Suprapubic skin (tissue), 4 donors: ENCODE measurements at regions not wholly inside any gene's neighbourhood (a gene's known extent, or its start where the extent isn't known, plus 50 kb on each side); places are given as distances from the start of the nearest gene placed in this dataset.

Experiments used
- DNase-seq, 2 donors: peaks; one replicate each; pipeline ENCODE4 v3.0.0-alpha.2; 2019; ENCODE audit warnings: low spot score in 2 of 2
- H3K27ac ChIP-seq: fragments of 200-600 bp; sonication (generic); one replicate; pipeline ENCODE4 v1.5.1; 2019
- H3K27me3 ChIP-seq: fragments of 200-600 bp; sonication (generic); one replicate; pipeline ENCODE4 v1.5.1; 2019
- H3K36me3 ChIP-seq: fragments of 200-600 bp; sonication (generic); one replicate; pipeline ENCODE4 v1.5.1; 2019
- H3K4me1 ChIP-seq: fragments of 200-600 bp; sonication (generic); one replicate; pipeline ENCODE4 v1.5.1; 2019
- H3K4me3 ChIP-seq: fragments of 200-600 bp; sonication (generic); one replicate; pipeline ENCODE4 v1.5.1; 2019; ENCODE audit warnings: mild to moderate bottlenecking
- H3K9me3 ChIP-seq: fragments of 200-600 bp; sonication (generic); one replicate; pipeline ENCODE4 v1.5.1; 2019
- EP300 ChIP-seq: sonication (generic); formaldehyde crosslinking; IDR thresholded peaks from one replicate; pipeline ENCODE4 v1.6.1; 2017; ENCODE audit warnings: antibody characterized with exemption
- POLR2A ChIP-seq, 2 donors: fragments of 450-650 bp; IDR thresholded peaks; one replicate each; pipeline ENCODE4 v1.6.1; 2017; ENCODE audit warnings: antibody characterized with exemption in 2 of 2, mild to moderate bottlenecking in 2 of 2, moderate library complexity in 2 of 2
- POLR2AphosphoS5 ChIP-seq, 3 donors: sonication (generic); formaldehyde crosslinking; IDR thresholded peaks; one replicate each; pipeline ENCODE4 v1.6.1; 2017; ENCODE audit warnings: antibody characterized with exemption in 3 of 3
- WGBS: methylation state at CpG from one replicate; pipeline ENCODE4 v1.1.5; 2018; 5-methylcytosine and 5-hydroxymethylcytosine counted together
- TF ChIP-seq, protein P1 (sequence below), 2 donors: fragments of 200-600 bp in 1 of 2; fragments of 450-650 bp in 1 of 2; sonication (generic) in 1 of 2; IDR thresholded peaks; one replicate each; pipeline ENCODE4 v1.5.1; 2016 to 2019; ENCODE audit warnings: antibody characterized with exemption in 2 of 2, mild to moderate bottlenecking in 1 of 2, moderate library complexity in 1 of 2

DNA sequence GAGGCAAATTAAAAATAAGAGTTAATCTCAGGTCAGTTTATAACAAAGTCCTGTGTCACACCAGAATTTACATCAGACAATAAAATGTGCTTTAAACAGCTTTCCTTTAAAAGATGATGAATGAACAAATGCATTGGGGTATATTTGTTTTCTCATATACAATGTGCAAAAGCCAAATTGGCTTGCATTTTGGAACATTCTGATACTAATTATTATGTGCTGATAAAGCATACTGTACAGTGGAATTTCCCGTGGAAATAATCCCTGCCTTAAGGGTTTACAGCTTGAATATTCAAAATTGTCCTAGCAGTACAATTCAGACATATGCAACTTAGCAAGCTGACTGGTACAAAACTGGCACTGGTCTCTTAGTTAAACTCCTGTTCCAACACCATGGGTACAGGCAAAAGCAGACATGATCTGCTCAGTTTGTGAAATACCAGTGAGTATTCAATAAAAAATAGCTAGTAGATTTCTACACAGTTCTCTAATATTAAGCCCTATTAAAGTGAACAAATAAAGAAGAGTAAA lies 373.4 kb downstream of the SLITRK1 start:
- H3K4me1 ChIP-seq, result no peaks in the 10 kb centered on the region
- H3K9me3 ChIP-seq, result no peaks in the 10 kb centered on the region
- no peak for DNase-seq
- TF ChIP-seq EP300 (no peak), POLR2AphosphoS5 (IDR thresholded peaks at IDR 0.05) (no peak), POLR2A (IDR thresholded peaks at IDR 0.05) (no peak)
- TF ChIP-seq, protein P1, sequence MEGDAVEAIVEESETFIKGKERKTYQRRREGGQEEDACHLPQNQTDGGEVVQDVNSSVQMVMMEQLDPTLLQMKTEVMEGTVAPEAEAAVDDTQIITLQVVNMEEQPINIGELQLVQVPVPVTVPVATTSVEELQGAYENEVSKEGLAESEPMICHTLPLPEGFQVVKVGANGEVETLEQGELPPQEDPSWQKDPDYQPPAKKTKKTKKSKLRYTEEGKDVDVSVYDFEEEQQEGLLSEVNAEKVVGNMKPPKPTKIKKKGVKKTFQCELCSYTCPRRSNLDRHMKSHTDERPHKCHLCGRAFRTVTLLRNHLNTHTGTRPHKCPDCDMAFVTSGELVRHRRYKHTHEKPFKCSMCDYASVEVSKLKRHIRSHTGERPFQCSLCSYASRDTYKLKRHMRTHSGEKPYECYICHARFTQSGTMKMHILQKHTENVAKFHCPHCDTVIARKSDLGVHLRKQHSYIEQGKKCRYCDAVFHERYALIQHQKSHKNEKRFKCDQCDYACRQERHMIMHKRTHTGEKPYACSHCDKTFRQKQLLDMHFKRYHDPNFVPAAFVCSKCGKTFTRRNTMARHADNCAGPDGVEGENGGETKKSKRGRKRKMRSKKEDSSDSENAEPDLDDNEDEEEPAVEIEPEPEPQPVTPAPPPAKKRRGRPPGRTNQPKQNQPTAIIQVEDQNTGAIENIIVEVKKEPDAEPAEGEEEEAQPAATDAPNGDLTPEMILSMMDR (IDR thresholded peaks at IDR 0.05), result no peak
- 7% methylated on average over 1 of the region's 1 CpG for WGBS
- H3K4me3 ChIP-seq, result no peak overlapping the region
- no peak overlapping the region for H3K27ac ChIP-seq
- no peaks in the 10 kb centered on the region for H3K36me3 ChIP-seq
- H3K27me3 ChIP-seq, result no peaks in the 10 kb centered on the region

DNA sequence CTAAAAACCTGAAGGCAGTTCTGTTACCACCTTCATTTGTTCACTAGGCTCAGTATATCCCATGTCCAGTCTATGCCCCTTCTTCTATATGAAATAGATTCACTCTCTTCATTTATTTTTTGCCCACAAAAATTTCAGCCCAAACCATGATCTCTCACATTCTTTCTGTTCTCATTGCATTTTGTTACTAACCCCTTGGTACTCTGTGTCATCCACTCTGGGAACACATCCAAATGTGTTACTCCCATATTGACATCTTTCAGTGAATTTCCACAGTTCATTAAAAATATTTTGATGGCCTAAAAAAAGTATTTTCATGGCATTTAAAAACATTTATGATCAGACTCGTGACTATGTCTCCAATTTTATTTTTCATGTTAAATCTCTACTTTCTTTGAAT lies 378.9 kb downstream of the SLITRK1 start:
- no peak overlapping the region for H3K4me3 ChIP-seq
- no peak for DNase-seq
- no peaks in the 10 kb centered on the region for H3K9me3 ChIP-seq
- no peaks in the 10 kb centered on the region for H3K36me3 ChIP-seq
- no peaks in the 10 kb centered on the region for H3K27me3 ChIP-seq
- WGBS, result 52% methylated on average over 1 of the region's 1 CpG
- no peak overlapping the region for H3K27ac ChIP-seq
- H3K4me1 ChIP-seq, result no peaks in the 10 kb centered on the region
- TF ChIP-seq EP300 (no peak), POLR2A (IDR thresholded peaks at IDR 0.05) (no peak), POLR2AphosphoS5 (IDR thresholded peaks at IDR 0.05) (no peak)
- TF ChIP-seq, protein P1 (IDR thresholded peaks at IDR 0.05), result no peak

DNA sequence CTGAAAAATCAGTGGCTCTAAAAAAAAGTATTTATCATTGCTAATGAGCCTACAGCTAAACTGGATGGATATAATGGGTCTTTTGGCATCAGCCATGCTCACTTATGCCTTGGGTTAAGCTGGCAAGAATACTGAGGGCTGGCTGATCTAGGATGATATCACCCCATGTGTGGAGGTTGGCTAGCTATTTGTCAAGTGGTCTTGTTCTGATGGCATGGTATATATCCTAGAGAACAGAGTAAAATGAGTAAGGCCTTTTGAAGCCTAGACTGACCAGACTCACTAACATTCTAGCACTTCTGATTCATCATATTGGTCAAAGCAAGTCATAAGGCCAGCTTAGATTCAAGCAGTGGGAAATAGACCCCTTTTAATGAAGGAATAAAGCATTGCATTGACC lies 383.0 kb downstream of the SLITRK1 start:
- no peak overlapping the region for H3K4me3 ChIP-seq
- H3K36me3 ChIP-seq, result no peaks in the 10 kb centered on the region
- H3K4me1 ChIP-seq, result no peaks in the 10 kb centered on the region
- no peak overlapping the region for H3K27ac ChIP-seq
- H3K27me3 ChIP-seq, result no peaks in the 10 kb centered on the region
- TF ChIP-seq, protein P1 (IDR thresholded peaks at IDR 0.05), result no peak
- TF ChIP-seq EP300 (no peak), POLR2AphosphoS5 (IDR thresholded peaks at IDR 0.05) (no peak), POLR2A (IDR thresholded peaks at IDR 0.05) (no peak)
- H3K9me3 ChIP-seq, result no peaks in the 10 kb centered on the region
- DNase-seq, result no peak

DNA sequence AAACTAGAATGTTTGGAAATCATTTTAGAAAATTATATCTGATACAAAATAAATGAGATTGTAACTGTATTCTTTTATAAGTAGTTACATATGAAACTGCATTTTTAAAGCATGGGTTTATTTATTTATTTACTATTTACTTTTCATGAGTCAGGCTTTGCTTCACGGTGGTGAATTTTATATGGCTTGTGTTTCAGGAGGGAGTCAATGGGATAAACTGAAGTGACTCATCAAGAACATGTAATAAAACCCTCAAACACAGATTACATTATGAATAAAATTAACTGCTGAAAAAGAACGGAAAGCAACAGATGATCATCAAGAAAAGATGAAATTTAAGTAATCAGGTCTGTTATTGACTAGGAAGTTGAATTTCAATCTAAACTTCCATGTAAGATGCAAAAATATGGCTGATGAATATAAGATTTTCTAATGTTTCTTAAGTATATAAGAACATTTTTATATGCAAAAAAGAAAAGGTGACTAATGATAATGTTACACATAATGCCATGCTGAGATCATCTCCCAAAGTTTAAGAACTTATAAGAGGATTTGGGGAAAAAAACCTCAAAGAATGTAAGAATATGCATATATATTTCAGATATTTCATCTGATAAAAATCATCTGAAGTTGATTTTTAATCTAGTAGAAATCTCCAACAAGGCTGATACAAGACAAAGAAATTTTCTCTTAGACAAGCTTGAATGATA lies 383.6 kb downstream of the SLITRK1 start:
- H3K27ac ChIP-seq, result no peak overlapping the region
- no peak overlapping the region for H3K4me3 ChIP-seq
- H3K9me3 ChIP-seq, result no peaks in the 10 kb centered on the region
- no peaks in the 10 kb centered on the region for H3K4me1 ChIP-seq
- WGBS, result 43% methylated on average over 2 of the region's 2 CpGs
- H3K36me3 ChIP-seq, result no peaks in the 10 kb centered on the region
- DNase-seq, result no peak
- TF ChIP-seq EP300 (no peak), POLR2A (IDR thresholded peaks at IDR 0.05) (no peak), POLR2AphosphoS5 (IDR thresholded peaks at IDR 0.05) (no peak)
- TF ChIP-seq, protein P1 (IDR thresholded peaks at IDR 0.05), result no peak
- no peaks in the 10 kb centered on the region for H3K27me3 ChIP-seq

DNA sequence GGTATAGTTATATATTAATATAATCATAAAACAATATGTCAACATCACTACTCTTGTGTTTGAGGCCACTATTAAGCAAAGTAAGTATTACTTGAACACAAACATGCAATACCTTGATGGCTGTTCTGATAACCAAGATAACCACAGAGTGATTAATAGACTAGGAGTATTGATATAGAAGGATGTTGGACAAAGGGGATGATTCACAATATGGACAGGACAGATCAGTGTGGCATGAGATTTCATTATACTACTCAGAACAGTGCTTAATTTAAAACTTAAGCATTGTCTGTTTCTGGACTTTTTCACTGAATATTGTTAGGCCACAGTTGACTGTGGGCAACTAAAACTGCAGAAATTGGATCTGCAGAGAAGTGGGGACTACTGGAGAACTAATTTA lies 384.2 kb downstream of the SLITRK1 start:
- no peak overlapping the region for H3K27ac ChIP-seq
- no peaks in the 10 kb centered on the region for H3K27me3 ChIP-seq
- H3K36me3 ChIP-seq, result no peaks in the 10 kb centered on the region
- H3K9me3 ChIP-seq, result no peaks in the 10 kb centered on the region
- TF ChIP-seq, protein P1 (IDR thresholded peaks at IDR 0.05), result no peak
- TF ChIP-seq EP300, result no peak
- no peak for TF ChIP-seq POLR2A (IDR thresholded peaks at IDR 0.05)
- no peak for TF ChIP-seq POLR2AphosphoS5 (IDR thresholded peaks at IDR 0.05)
- no peak for DNase-seq
- no peak overlapping the region for H3K4me3 ChIP-seq
- no peaks in the 10 kb centered on the region for H3K4me1 ChIP-seq
